Stimulated activated naive B cell treated with anti-CD40 and anti-IgM and Interleukin-4, amounts not matched to agents 10 μg/mL and 1 μg/mL and 100 μg/mL, for 72 hours (primary cell): ENCODE measurements at regions not wholly inside any gene's neighbourhood (a gene's known extent, or its start where the extent isn't known, plus 50 kb on each side); places are given as distances from the start of the nearest gene placed in this dataset.
A peak's percentile ranks its signal among the peaks of the same experiment; 100 is the strongest.
"Not testable (repeated sequence)": the region's sequence is repeated elsewhere in the genome, so short reads cannot be mapped to it uniquely, and the experiment has no call there.

Experiments used
- ATAC-seq, 2 donors: fragments of 150-1000 bp; cut with Tn5 transposase; replicated peaks; 2 replicates each; pipeline ENCODE4 v1.10.0; 2021; ENCODE audit warnings: moderate library complexity in 1 of 2
- DNase-seq: peaks from one replicate; pipeline ENCODE4 v3.0.0; 2021
- H3K27ac Mint-ChIP-seq: one replicate; pipeline ENCODE4 v1.8.0; 2022; ENCODE audit warnings: mild to moderate bottlenecking, mixed read lengths
- H3K27me3 Mint-ChIP-seq, 2 donors: one replicate each; pipeline ENCODE4 v1.8.0; 2022; ENCODE audit warnings: mixed read lengths in 2 of 2
- H3K36me3 Mint-ChIP-seq, 2 donors: one replicate each; pipeline ENCODE4 v1.8.0; 2022; ENCODE audit warnings: mixed read lengths in 2 of 2, mild to moderate bottlenecking in 1 of 2
- H3K4me1 Mint-ChIP-seq, 2 donors: one replicate each; pipeline ENCODE4 v1.8.0; 2022; ENCODE audit warnings: mixed read lengths in 2 of 2, mild to moderate bottlenecking in 1 of 2
- H3K4me3 Mint-ChIP-seq, 2 donors: one replicate each; pipeline ENCODE4 v1.8.0; 2022; ENCODE audit warnings: mild to moderate bottlenecking in 2 of 2, mixed read lengths in 2 of 2, moderate library complexity in 1 of 2
- H3K9me3 Mint-ChIP-seq, 2 donors: one replicate each; pipeline ENCODE4 v1.8.0; 2022; ENCODE audit warnings: mixed read lengths in 2 of 2, mild to moderate bottlenecking in 1 of 2

GRCh38 chr16:10292197-10292596 lies 93.7 kb upstream of the ATF7IP2 start:
- not testable (repeated sequence) for H3K27ac Mint-ChIP-seq, DNase-seq, H3K27me3 Mint-ChIP-seq, ATAC-seq, H3K4me3 Mint-ChIP-seq
- Mint-ChIP-seq H3K9me3 (peaks cover 24 to 29% of the 10 kb centered on the region in 2 donors), H3K4me1 (peaks cover 28 to 39% of the 10 kb centered on the region in 2 donors), H3K36me3 (peaks cover 29 to 35% of the 10 kb centered on the region in 2 donors)

- peaks cover 29 to 45% of the 10 kb centered on the region in 2 donors for H3K4me1 Mint-ChIP-seq
- H3K9me3 Mint-ChIP-seq, result peaks cover 24 to 29% of the 10 kb centered on the region in 2 donors
- not testable (repeated sequence) for H3K27ac Mint-ChIP-seq, H3K4me3 Mint-ChIP-seq, DNase-seq, ATAC-seq, H3K27me3 Mint-ChIP-seq
- H3K36me3 Mint-ChIP-seq, result peaks cover 29 to 35% of the 10 kb centered on the region in 2 donors
These were observed 92.9 kb upstream of the ATF7IP2 start for GRCh38 chr16:10292976-10293375.

- DNase-seq, H3K4me3 Mint-ChIP-seq, H3K27me3 Mint-ChIP-seq, ATAC-seq: not testable (repeated sequence)
- Mint-ChIP-seq H3K36me3 (peaks cover 29 to 35% of the 10 kb centered on the region in 2 donors), H3K27ac (peak overlapping the region; percentile 1), H3K9me3 (peaks cover 24 to 29% of the 10 kb centered on the region in 2 donors), H3K4me1 (peaks cover 32 to 57% of the 10 kb centered on the region in 2 donors)
These were observed 91.7 kb upstream of the ATF7IP2 start for GRCh38 chr16:10294153-10294552.

- H3K4me1 Mint-ChIP-seq, result peaks cover 36 to 65% of the 10 kb centered on the region in 2 donors
- peaks cover 19 to 21% of the 10 kb centered on the region in 2 donors for H3K9me3 Mint-ChIP-seq
- H3K4me3 Mint-ChIP-seq, result peak overlapping the region; percentile 74 to 75
- peaks cover 19 to 23% of the 10 kb centered on the region in 2 donors for H3K36me3 Mint-ChIP-seq
- ATAC-seq (peak; percentile 33 to 35), DNase-seq (no peak)
- H3K27ac Mint-ChIP-seq, result peak overlapping the region; percentile 99
- no peaks in the 10 kb centered on the region for H3K27me3 Mint-ChIP-seq
These were observed 88.9 kb upstream of the ATF7IP2 start for GRCh38 chr16:10296956-10297340.

- peak; percentile 85 for DNase-seq
- H3K36me3 Mint-ChIP-seq, result peaks cover 19 to 23% of the 10 kb centered on the region in 2 donors
- peak overlapping the region; percentile 74 to 75 for H3K4me3 Mint-ChIP-seq
- H3K9me3 Mint-ChIP-seq, result peaks cover 19 to 21% of the 10 kb centered on the region in 2 donors
- H3K27me3 Mint-ChIP-seq, result no peaks in the 10 kb centered on the region
- H3K27ac Mint-ChIP-seq, result peak overlapping the region; percentile 99
- peaks cover 35 to 65% of the 10 kb centered on the region in 2 donors for H3K4me1 Mint-ChIP-seq
- ATAC-seq, result peak; percentile 96
These were observed 88.4 kb upstream of the ATF7IP2 start for GRCh38 chr16:10297341-10298006.

- H3K4me3 Mint-ChIP-seq, result no peak overlapping the region
- ATAC-seq, result no peak
- H3K9me3 Mint-ChIP-seq, result peaks cover 0 to 2% of the 10 kb centered on the region in 2 donors
- peaks cover 1 to 3% of the 10 kb centered on the region in 2 donors for H3K36me3 Mint-ChIP-seq
- peaks cover 23 to 47% of the 10 kb centered on the region in 2 donors for H3K4me1 Mint-ChIP-seq
- no peak for DNase-seq
- H3K27ac Mint-ChIP-seq, result peak overlapping the region; percentile 27
- no peaks in the 10 kb centered on the region for H3K27me3 Mint-ChIP-seq
These were observed 85.0 kb upstream of the ATF7IP2 start for GRCh38 chr16:10300905-10301304.

- DNase-seq, H3K27ac Mint-ChIP-seq, ATAC-seq, H3K4me3 Mint-ChIP-seq, H3K9me3 Mint-ChIP-seq, H3K27me3 Mint-ChIP-seq, H3K36me3 Mint-ChIP-seq: not testable (repeated sequence)
- peaks cover 23 to 45% of the 10 kb centered on the region in 2 donors for H3K4me1 Mint-ChIP-seq
These were observed 84.3 kb upstream of the ATF7IP2 start for GRCh38 chr16:10301547-10301946.

- Mint-ChIP-seq H3K4me3 (no peak overlapping the region), H3K9me3 (peaks cover 0 to 2% of the 10 kb centered on the region in 2 donors), H3K27ac (no peak overlapping the region), H3K27me3 (no peaks in the 10 kb centered on the region), H3K36me3 (peaks cover 0 to 1% of the 10 kb centered on the region in 2 donors), H3K4me1 (peaks cover 17 to 37% of the 10 kb centered on the region in 2 donors)
- ATAC-seq (peak; percentile 46 to 57), DNase-seq (no peak)
These were observed 79.9 kb upstream of the ATF7IP2 start for GRCh38 chr16:10305912-10306311.

GRCh38 chr16:10308305-10309193 lies 77.3 kb upstream of the ATF7IP2 start:
- ATAC-seq (no peak), DNase-seq (no peak)
- Mint-ChIP-seq H3K9me3 (peaks cover 2 to 3% of the 10 kb centered on the region in 2 donors), H3K27me3 (no peaks in the 10 kb centered on the region), H3K36me3 (peaks cover 3% of the 10 kb centered on the region in 2 donors), H3K4me1 (peaks cover 26 to 51% of the 10 kb centered on the region in 2 donors), H3K4me3 (no peak overlapping the region), H3K27ac (peak overlapping the region; percentile 20)

- peaks cover 1 to 3% of the 10 kb centered on the region in 2 donors for H3K36me3 Mint-ChIP-seq
- DNase-seq, result no peak
These were observed 76.5 kb upstream of the ATF7IP2 start for GRCh38 chr16:10309271-10309932.

GRCh38 chr16:10312008-10312407 lies 73.9 kb upstream of the ATF7IP2 start:
- H3K27me3 Mint-ChIP-seq, result no peaks in the 10 kb centered on the region
- ATAC-seq (no peak), DNase-seq (no peak)
- peak overlapping the region in 1 of 2 donors; percentile 48 for H3K4me3 Mint-ChIP-seq
- peak overlapping the region; percentile 87 for H3K27ac Mint-ChIP-seq
- peaks cover 26 to 48% of the 10 kb centered on the region in 2 donors for H3K4me1 Mint-ChIP-seq
- peaks cover 2 to 3% of the 10 kb centered on the region in 2 donors for H3K9me3 Mint-ChIP-seq
- peaks cover 1 to 3% of the 10 kb centered on the region in 2 donors for H3K36me3 Mint-ChIP-seq

More at GRCh38 chr16:10309271-10309932, 76.5 kb upstream of the ATF7IP2 start:
- no peak for ATAC-seq
- Mint-ChIP-seq H3K27me3 (no peaks in the 10 kb centered on the region), H3K27ac (no peak overlapping the region), H3K4me3 (no peak overlapping the region), H3K4me1 (peaks cover 24 to 48% of the 10 kb centered on the region in 2 donors), H3K9me3 (peaks cover 2 to 3% of the 10 kb centered on the region in 2 donors)

- Mint-ChIP-seq H3K4me1 (peaks cover 23 to 48% of the 10 kb centered on the region in 2 donors), H3K27me3 (no peaks in the 10 kb centered on the region), H3K36me3 (peaks cover 1 to 3% of the 10 kb centered on the region in 2 donors), H3K9me3 (peaks cover 2 to 3% of the 10 kb centered on the region in 2 donors), H3K4me3 (peak overlapping the region in 1 of 2 donors; percentile 56), H3K27ac (peak overlapping the region; percentile 71)
- ATAC-seq (peak; percentile 83 to 93), DNase-seq (peak; percentile 29)
These were observed 72.8 kb upstream of the ATF7IP2 start for GRCh38 chr16:10312784-10313724.

- ATAC-seq, result no peak
- no peaks in the 10 kb centered on the region for H3K27me3 Mint-ChIP-seq
- no peak overlapping the region for H3K4me3 Mint-ChIP-seq
These were observed 71.5 kb upstream of the ATF7IP2 start for GRCh38 chr16:10314317-10314716.

More at GRCh38 chr16:10314317-10314716, 71.5 kb upstream of the ATF7IP2 start:
- Mint-ChIP-seq H3K36me3 (peaks cover 1 to 3% of the 10 kb centered on the region in 2 donors), H3K4me1 (peaks cover 22 to 42% of the 10 kb centered on the region in 2 donors), H3K9me3 (peaks cover 0 to 3% of the 10 kb centered on the region in 2 donors), H3K27ac (no peak overlapping the region)
- DNase-seq, result no peak
